OCI-LY1 (cell line): ENCODE measurements at regions not wholly inside any gene's neighbourhood (a gene's known extent, or its start where the extent isn't known, plus 50 kb on each side); places are given as distances from the start of the nearest gene placed in this dataset.

Source experiments
- H2AFZ ChIP-seq: fragments of 200-600 bp; sonication (generic), shearing (Covaris generic); 2 replicates; pipeline ENCODE4 v1.6.0; 2014; ENCODE audit warnings: antibody characterized with exemption, mild to moderate bottlenecking, low read length
- H3F3A ChIP-seq: fragments of 200-600 bp; sonication (generic), shearing (Covaris generic); 2 replicates; pipeline ENCODE4 v1.6.0; 2014; ENCODE audit warnings: mild to moderate bottlenecking, antibody characterized with exemption, low read length, moderate library complexity; ENCODE audit not compliant: insufficient read depth
- H3K27ac ChIP-seq: fragments of 200-600 bp; sonication (generic); 2 replicates; pipeline ENCODE4 v1.5.1; 2014; ENCODE audit warnings: low read length, mixed run types, mild to moderate bottlenecking, low read depth; ENCODE audit not compliant: poor library complexity, severe bottlenecking
- H3K27me3 ChIP-seq: fragments of 200-600 bp; sonication (generic); 2 replicates; pipeline ENCODE4 v1.6.0; 2014; ENCODE audit warnings: antibody characterized with exemption, mild to moderate bottlenecking, low read length, moderate library complexity; ENCODE audit not compliant: insufficient read depth
- H3K36me3 ChIP-seq: fragments of 200-600 bp; sonication (generic); 2 replicates; pipeline ENCODE4 v1.6.1; 2014; ENCODE audit warnings: mild to moderate bottlenecking, antibody characterized with exemption, low read length, moderate library complexity, mixed read lengths; ENCODE audit not compliant: insufficient read depth
- H3K4me1 ChIP-seq: fragments of 200-600 bp; sonication (generic); 2 replicates; pipeline ENCODE4 v1.5.1; 2014; ENCODE audit warnings: mild to moderate bottlenecking, low read length, moderate library complexity; ENCODE audit not compliant: insufficient read depth, severe bottlenecking
- H3K4me2 ChIP-seq: fragments of 200-600 bp; sonication (generic), shearing (Covaris generic); 2 replicates; pipeline ENCODE4 v1.6.1; 2014; ENCODE audit warnings: low read length
- H3K4me3 ChIP-seq: fragments of 200-600 bp; sonication (generic); 2 replicates; pipeline ENCODE4 v1.5.1; 2014; ENCODE audit warnings: low read length, low read depth, mild to moderate bottlenecking, mixed read lengths; ENCODE audit not compliant: poor library complexity, severe bottlenecking
- H3K79me2 ChIP-seq: fragments of 200-600 bp; shearing (Covaris generic); 2 replicates; pipeline ENCODE4 v1.6.1; 2016; ENCODE audit warnings: mixed run types, low read length, mixed read lengths; ENCODE audit not compliant: insufficient read depth
- H3K9ac ChIP-seq: fragments of 200-600 bp; sonication (generic), shearing (Covaris generic); 2 replicates; pipeline ENCODE4 v1.6.1; 2014; ENCODE audit warnings: mild to moderate bottlenecking, low read length, mixed read lengths
- H3K9me2 ChIP-seq: fragments of 200-600 bp; sonication (generic), shearing (Covaris generic); 2 replicates; pipeline ENCODE4 v1.6.1; 2014; ENCODE audit warnings: low read depth, mild to moderate bottlenecking, low read length, mixed read lengths
- H3K9me3 ChIP-seq: fragments of 200-600 bp; shearing (Covaris generic); 2 replicates; pipeline ENCODE4 v1.6.1; 2014; ENCODE audit warnings: low read length, mixed read lengths
- H4K20me1 ChIP-seq: fragments of 200-600 bp; sonication (generic), shearing (Covaris generic); 2 replicates; pipeline ENCODE4 v1.6.0; 2016; ENCODE audit warnings: mild to moderate bottlenecking, low read length; ENCODE audit not compliant: insufficient read depth
- CTCF ChIP-seq: fragments of 200-600 bp; sonication (generic), shearing (Covaris generic); IDR thresholded peaks from 2 replicates; pipeline ENCODE4 v1.5.1; 2017; ENCODE audit warnings: mild to moderate bottlenecking, antibody characterized with exemption, low read length, moderate library complexity, mixed read lengths
- EZH2 ChIP-seq: fragments of 200-600 bp; sonication (generic), shearing (Covaris generic); IDR thresholded peaks from 2 replicates; pipeline ENCODE4 v1.8.0; 2017; ENCODE audit warnings: borderline replicate concordance, mixed run types, mild to moderate bottlenecking, antibody characterized with exemption, low read length, moderate library complexity, mixed read lengths

- no peaks in the 10 kb centered on the region for H3F3A ChIP-seq
- TF ChIP-seq EZH2 (no peak), CTCF (no peak)
- H3K4me1 ChIP-seq: no peaks in the 10 kb centered on the region
- H3K27me3 ChIP-seq: no peaks in the 10 kb centered on the region
- H2AFZ ChIP-seq: no peak overlapping the region
- H3K9me3 ChIP-seq: no peaks in the 10 kb centered on the region
- no peak overlapping the region for H3K27ac ChIP-seq
- H4K20me1 ChIP-seq: no peaks in the 10 kb centered on the region
- H3K36me3 ChIP-seq: no peaks in the 10 kb centered on the region
- no peak overlapping the region for H3K4me3 ChIP-seq
- no peaks in the 10 kb centered on the region for H3K79me2 ChIP-seq
- H3K4me2 ChIP-seq: no peak overlapping the region
- H3K9ac ChIP-seq: no peak overlapping the region
- H3K9me2 ChIP-seq: no peaks in the 10 kb centered on the region
Measured at GRCh38 chr2:207290833-207291624, 125.3 kb upstream of the KLF7 start.

GRCh38 chr2:207291625-207292252, 126.0 kb upstream of the KLF7 start:
- Histone ChIP-seq H3K79me2 (no peaks in the 10 kb centered on the region), H3K4me2 (no peak overlapping the region), H3K36me3 (no peaks in the 10 kb centered on the region), H3F3A (no peaks in the 10 kb centered on the region), H3K9me3 (no peaks in the 10 kb centered on the region), H2AFZ (no peak overlapping the region), H3K27me3 (no peaks in the 10 kb centered on the region), H3K4me1 (no peaks in the 10 kb centered on the region), H3K4me3 (no peak overlapping the region), H3K9me2 (no peaks in the 10 kb centered on the region), H3K9ac (no peak overlapping the region), H3K27ac (no peak overlapping the region), H4K20me1 (no peaks in the 10 kb centered on the region)
- TF ChIP-seq CTCF: no peak

GRCh38 chr2:207296265-207296948, 130.7 kb upstream of the KLF7 start:
- Histone ChIP-seq H2AFZ (no peak overlapping the region), H3K36me3 (no peaks in the 10 kb centered on the region), H4K20me1 (no peaks in the 10 kb centered on the region), H3K4me3 (no peak overlapping the region), H3K4me2 (no peak overlapping the region), H3K9me3 (no peaks in the 10 kb centered on the region), H3F3A (no peaks in the 10 kb centered on the region), H3K27me3 (no peaks in the 10 kb centered on the region), H3K79me2 (no peaks in the 10 kb centered on the region), H3K27ac (no peak overlapping the region), H3K4me1 (no peaks in the 10 kb centered on the region), H3K9ac (no peak overlapping the region), H3K9me2 (no peaks in the 10 kb centered on the region)
- no peak for TF ChIP-seq CTCF
- no peak for TF ChIP-seq EZH2
